ENCODE measurements at regions not wholly inside any gene's neighbourhood (a gene's known extent, or its start where the extent isn't known, plus 50 kb on each side); places are given as distances from the start of the nearest gene placed in this dataset.

- DNase-seq (ENCODE audit: low read depth), result no peak
- no peak for TF ChIP-seq CTCF (IDR thresholded peaks at IDR 0.05; ENCODE audit: insufficient read depth, low read depth, low read length, missing control alignments)
- no peak overlapping the region for H3K4me3 ChIP-seq (ENCODE audit: low read length)
Observed at GRCh38 chr10:25786161-25786560, 147.9 kb upstream of the MYO3A start.

GRCh38 chr10:25786899-25787298 is 147.1 kb upstream of the MYO3A start:
- no peak for TF ChIP-seq CTCF (IDR thresholded peaks at IDR 0.05; ENCODE audit: insufficient read depth, low read depth, low read length, missing control alignments)
- H3K4me3 ChIP-seq (ENCODE audit: low read length), result no peak overlapping the region
- no peak for DNase-seq (ENCODE audit: low read depth)

GRCh38 chr10:25797888-25798429 is 136.1 kb upstream of the MYO3A start:
- no peak overlapping the region for H3K4me3 ChIP-seq (ENCODE audit: low read length)
- TF ChIP-seq CTCF (IDR thresholded peaks at IDR 0.05; ENCODE audit: insufficient read depth, low read depth, low read length, missing control alignments), result no peak
- no peak for DNase-seq (ENCODE audit: low read depth)

GRCh38 chr10:25804505-25804904 is 129.5 kb upstream of the MYO3A start:
- DNase-seq (ENCODE audit: low read depth), result no peak
- no peak for TF ChIP-seq CTCF (IDR thresholded peaks at IDR 0.05; ENCODE audit: insufficient read depth, low read depth, low read length, missing control alignments)
- no peak overlapping the region for H3K4me3 ChIP-seq (ENCODE audit: low read length)

GRCh38 chr10:25805986-25806385 is 128.0 kb upstream of the MYO3A start:
- TF ChIP-seq CTCF (IDR thresholded peaks at IDR 0.05; ENCODE audit: insufficient read depth, low read depth, low read length, missing control alignments), result no peak
- DNase-seq (ENCODE audit: low read depth), result no peak

GRCh38 chr10:25808372-25808771 is 125.7 kb upstream of the MYO3A start:
- peak; percentile 1 for DNase-seq (ENCODE audit: low read depth)
- H3K4me3 ChIP-seq (ENCODE audit: low read length), result no peak overlapping the region
- TF ChIP-seq CTCF (IDR thresholded peaks at IDR 0.05; ENCODE audit: insufficient read depth, low read depth, low read length, missing control alignments), result no peak

More at GRCh38 chr10:25805986-25806385, 128.0 kb upstream of the MYO3A start:
- H3K4me3 ChIP-seq (ENCODE audit: low read length), result no peak overlapping the region

- TF ChIP-seq CTCF (IDR thresholded peaks at IDR 0.05; ENCODE audit: insufficient read depth, low read depth, low read length, missing control alignments), result no peak
- no peak overlapping the region for H3K4me3 ChIP-seq (ENCODE audit: low read length)
- DNase-seq (ENCODE audit: low read depth), result no peak
Observed at GRCh38 chr10:25811052-25811685, 122.9 kb upstream of the MYO3A start.

Data from epithelial cell of esophagus (primary cell).